Fibroblast of the aortic adventitia (primary cell): ENCODE measurements at regions not wholly inside any gene's neighbourhood (a gene's known extent, or its start where the extent isn't known, plus 50 kb on each side); places are given as distances from the start of the nearest gene placed in this dataset.

Experiments used
- DNase-seq: peaks from one replicate; pipeline ENCODE4 v3.0.0-alpha.2; 2010; ENCODE audit warnings: low read depth
- H3K4me3 ChIP-seq: 2 replicates; pipeline ENCODE4 v1.5.1; 2011; ENCODE audit warnings: low read depth, mild to moderate bottlenecking, control low read depth, low read length, moderate library complexity
- CTCF ChIP-seq: IDR thresholded peaks from 2 replicates; pipeline ENCODE4 v1.5.1; 2011; ENCODE audit warnings: mild to moderate bottlenecking, low read length, control low read depth, inconsistent platforms; ENCODE audit not compliant: insufficient read depth

GRCh38 chrX:5752831-5753230, 475.8 kb downstream of the NLGN4X start:
- H3K4me3 ChIP-seq: no peak overlapping the region
- DNase-seq: no peak
- TF ChIP-seq CTCF: no peak

GRCh38 chrX:5748586-5749150, 480.0 kb downstream of the NLGN4X start:
- H3K4me3 ChIP-seq: no peak overlapping the region
- no peak for DNase-seq
- TF ChIP-seq CTCF: no peak

GRCh38 chrX:5746231-5746630, 482.4 kb downstream of the NLGN4X start:
- no peak for DNase-seq
- H3K4me3 ChIP-seq: no peak overlapping the region
- no peak for TF ChIP-seq CTCF

- DNase-seq: no peak
- no peak overlapping the region for H3K4me3 ChIP-seq
- TF ChIP-seq CTCF: no peak
Measured at GRCh38 chrX:5733501-5733900, 495.2 kb downstream of the NLGN4X start.

GRCh38 chrX:5730556-5730955, 498.1 kb downstream of the NLGN4X start:
- H3K4me3 ChIP-seq: no peak overlapping the region
- TF ChIP-seq CTCF: no peak
- no peak for DNase-seq

- no peak for TF ChIP-seq CTCF
- no peak for DNase-seq
- no peak overlapping the region for H3K4me3 ChIP-seq
Measured at GRCh38 chrX:5726224-5726623, 502.4 kb downstream of the NLGN4X start.

- DNase-seq: no peak
- H3K4me3 ChIP-seq: no peak overlapping the region
- no peak for TF ChIP-seq CTCF
Measured at GRCh38 chrX:5724123-5724522, 504.5 kb downstream of the NLGN4X start.
